ENCODE measurements at regions not wholly inside any gene's neighbourhood (a gene's known extent, or its start where the extent isn't known, plus 50 kb on each side); places are given as distances from the start of the nearest gene placed in this dataset.

- TF ChIP-seq CTCF (IDR thresholded peaks at IDR 0.05) (no peak), POLR2A (IDR thresholded peaks at IDR 0.05) (no peak)
Observed at GRCh38 chr14:34376649-34377267, 85.3 kb downstream of the SPTSSA start.

Data from heart left ventricle (tissue), 13 donors.